NT2/D1 (cell line): ENCODE measurements at regions not wholly inside any gene's neighbourhood (a gene's known extent, or its start where the extent isn't known, plus 50 kb on each side); places are given as distances from the start of the nearest gene placed in this dataset.

Experiments used
- SUZ12 ChIP-seq: IDR thresholded peaks from 2 replicates; pipeline ENCODE4 v1.6.1; 2011; ENCODE audit not compliant: insufficient read length, insufficient read depth; ENCODE audit errors: extremely low read depth
- YY1 ChIP-seq: IDR thresholded peaks from 2 replicates; pipeline ENCODE4 v1.6.1; 2011; ENCODE audit not compliant: insufficient read length, insufficient read depth
- ZNF274 ChIP-seq: IDR thresholded peaks from 2 replicates; pipeline ENCODE4 v1.6.1; 2011; ENCODE audit warnings: mild to moderate bottlenecking, low read depth, low read length

- no peak for TF ChIP-seq YY1
- no peak for TF ChIP-seq SUZ12
- TF ChIP-seq ZNF274 = no peak
These were observed 537.2 kb downstream of the NPHP4 start for GRCh38 chr1:5455056-5455455.
